ENCODE measurements at regions not wholly inside any gene's neighbourhood (a gene's known extent, or its start where the extent isn't known, plus 50 kb on each side); places are given as distances from the start of the nearest gene placed in this dataset.
A peak's percentile ranks its signal among the peaks of the same experiment; 100 is the strongest.
"Not testable (repeated sequence)": the region's sequence is repeated elsewhere in the genome, so short reads cannot be mapped to it uniquely, and the experiment has no call there.

GRCh38 chr6:2611092-2611491 is 139.6 kb downstream of the MYLK4 start:
- no peak for DNase-seq (ENCODE audit: low read depth in 2 of 2)

GRCh38 chr6:2608503-2608902 is 142.2 kb downstream of the MYLK4 start:
- DNase-seq (ENCODE audit: low read depth in 2 of 2), result no peak

- no peak for DNase-seq (ENCODE audit: low read depth in 2 of 2)
These were observed 150.4 kb downstream of the MYLK4 start for GRCh38 chr6:2600363-2600762.

DNA sequence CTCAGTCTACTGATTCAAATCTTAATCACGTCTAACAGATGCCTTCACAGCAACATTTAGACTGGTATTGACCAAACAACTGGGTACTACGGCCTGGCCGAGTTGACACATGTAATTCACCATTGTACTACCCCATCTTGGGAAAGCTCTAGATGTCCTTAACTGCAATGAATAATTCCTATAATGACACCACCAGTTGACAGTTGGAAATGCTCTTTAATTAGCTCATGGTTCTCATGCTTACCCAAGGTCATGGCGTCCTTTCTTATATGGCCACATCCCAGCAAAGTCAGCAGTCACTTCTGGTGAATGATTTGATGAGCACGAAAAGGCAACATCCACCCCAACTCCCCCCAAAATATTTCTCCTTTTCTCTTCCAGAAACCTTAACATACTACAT is 150.9 kb downstream of the MYLK4 start:
- DNase-seq (ENCODE audit: low read depth in 2 of 2), result no peak

- no peak for DNase-seq (ENCODE audit: low read depth in 2 of 2)
These were observed 151.9 kb downstream of the MYLK4 start for GRCh38 chr6:2598867-2599266.

- no peak for DNase-seq (ENCODE audit: low read depth in 2 of 2)
These were observed 152.7 kb downstream of the MYLK4 start for GRCh38 chr6:2597991-2598390.

- not testable (repeated sequence) for DNase-seq (ENCODE audit: low read depth in 2 of 2)
These were observed 153.3 kb downstream of the MYLK4 start for GRCh38 chr6:2597457-2597856.

DNA sequence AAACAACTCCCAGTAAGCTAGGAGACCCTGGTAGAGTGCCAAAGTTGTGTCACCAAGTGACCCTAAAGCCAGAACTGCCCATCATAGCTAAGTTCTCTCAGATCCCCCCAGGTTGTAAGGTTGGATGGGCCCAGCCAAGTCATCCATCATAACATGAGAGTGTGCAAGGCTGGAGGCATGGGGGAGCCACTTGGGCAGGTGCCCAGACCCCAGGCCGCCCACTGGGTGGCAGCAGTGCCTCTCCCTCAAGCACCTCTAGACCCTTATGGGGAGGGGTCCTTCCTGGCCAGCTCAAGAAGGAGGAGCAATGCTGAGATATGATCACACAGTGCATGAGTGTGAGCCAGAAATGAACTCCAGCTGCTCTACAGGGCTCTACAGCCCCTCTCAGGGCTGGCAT is 154.5 kb downstream of the MYLK4 start:
- no peak for DNase-seq (ENCODE audit: low read depth in 2 of 2)

- DNase-seq (ENCODE audit: low read depth in 2 of 2), result no peak
These were observed 155.9 kb downstream of the MYLK4 start for GRCh38 chr6:2594868-2595267.

DNA sequence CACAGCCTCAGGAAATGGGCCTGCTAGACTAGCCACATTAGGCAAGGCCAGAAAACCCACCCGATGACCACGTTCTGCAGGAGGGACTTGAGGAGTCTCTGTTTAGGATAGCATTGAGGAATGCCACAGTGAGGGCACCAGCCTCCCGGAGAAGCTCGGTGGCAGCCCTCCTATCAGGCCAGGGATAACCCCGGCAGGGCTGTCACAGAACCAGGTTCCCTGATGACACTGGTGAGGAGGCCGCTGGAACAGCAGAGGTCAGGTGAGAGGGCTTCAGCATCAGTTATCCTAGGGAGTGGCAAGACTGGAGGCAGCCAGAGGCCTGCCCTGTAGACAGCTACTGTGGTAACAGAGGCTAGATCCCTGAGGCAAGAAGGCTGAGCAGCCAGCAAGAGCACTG is 157.6 kb downstream of the MYLK4 start:
- DNase-seq (ENCODE audit: low read depth in 2 of 2), result no peak

DNA sequence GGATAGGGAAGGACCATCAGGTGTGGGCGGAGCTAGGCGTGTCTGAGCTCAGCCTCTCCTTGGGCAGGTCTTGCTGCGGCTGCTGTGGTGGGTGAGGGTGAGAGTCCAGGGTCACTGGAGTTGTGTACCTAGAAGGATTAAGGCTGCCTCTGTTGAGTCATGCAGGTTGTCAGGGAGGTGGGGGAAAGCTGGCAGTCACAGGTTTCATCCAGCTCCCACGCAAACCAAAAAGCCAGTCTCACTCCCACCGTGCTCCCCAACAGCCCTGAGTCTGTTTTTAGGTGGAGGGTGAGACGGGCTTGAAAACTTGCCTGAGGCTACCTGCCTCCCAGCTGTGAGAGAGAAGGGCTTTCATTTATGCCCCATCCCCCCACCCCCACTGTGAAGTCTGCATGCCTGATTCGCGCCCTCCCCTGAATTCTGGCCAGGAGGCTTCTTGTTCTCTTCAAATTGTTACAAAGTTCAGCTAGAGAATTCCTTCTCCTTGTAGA is 161.5 kb downstream of the MYLK4 start:
- DNase-seq (ENCODE audit: low read depth in 2 of 2), result no peak

- no peak for DNase-seq (ENCODE audit: low read depth in 2 of 2)
These were observed 167.3 kb downstream of the MYLK4 start for GRCh38 chr6:2583459-2583858.

DNA sequence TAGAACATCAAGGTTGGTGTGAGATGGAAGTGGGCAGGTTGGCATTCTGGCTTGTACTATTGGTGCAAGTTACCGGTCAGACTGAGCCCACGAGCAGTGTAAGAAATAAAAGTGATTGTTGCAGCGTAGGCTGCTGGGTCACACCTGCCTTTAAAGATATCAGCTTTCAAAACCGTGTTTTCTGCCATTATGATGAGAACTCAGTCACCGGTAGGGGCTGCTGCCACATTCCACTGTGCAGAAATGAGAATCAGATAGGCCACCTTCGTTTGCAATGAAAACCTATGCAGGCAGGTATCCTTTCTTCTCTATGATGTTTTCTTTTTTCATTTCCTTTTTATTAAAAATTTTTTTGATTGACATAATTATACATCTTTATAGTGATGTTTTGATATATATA is 168.5 kb downstream of the MYLK4 start:
- no peak for DNase-seq (ENCODE audit: low read depth in 2 of 2)

DNA sequence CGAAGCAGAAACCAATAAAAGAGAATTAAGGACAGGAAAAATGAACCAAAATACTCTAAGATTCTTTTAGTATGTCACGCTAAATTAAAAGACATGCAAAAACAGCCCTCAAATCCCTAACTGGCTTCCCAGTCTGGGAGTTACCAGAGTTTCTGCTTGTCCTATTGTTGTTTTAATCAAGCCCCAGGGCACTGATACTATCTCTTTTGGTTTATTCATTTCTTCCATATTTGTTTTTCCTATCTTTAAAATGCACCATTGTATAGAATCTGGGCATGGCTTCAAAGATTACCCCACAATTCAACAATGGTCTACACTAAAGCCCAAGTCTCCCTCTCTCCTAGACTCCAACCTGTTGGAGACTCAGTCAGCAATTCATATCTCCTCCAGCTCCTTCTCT is 169.1 kb downstream of the MYLK4 start:
- no peak for DNase-seq (ENCODE audit: low read depth in 2 of 2)

DNA sequence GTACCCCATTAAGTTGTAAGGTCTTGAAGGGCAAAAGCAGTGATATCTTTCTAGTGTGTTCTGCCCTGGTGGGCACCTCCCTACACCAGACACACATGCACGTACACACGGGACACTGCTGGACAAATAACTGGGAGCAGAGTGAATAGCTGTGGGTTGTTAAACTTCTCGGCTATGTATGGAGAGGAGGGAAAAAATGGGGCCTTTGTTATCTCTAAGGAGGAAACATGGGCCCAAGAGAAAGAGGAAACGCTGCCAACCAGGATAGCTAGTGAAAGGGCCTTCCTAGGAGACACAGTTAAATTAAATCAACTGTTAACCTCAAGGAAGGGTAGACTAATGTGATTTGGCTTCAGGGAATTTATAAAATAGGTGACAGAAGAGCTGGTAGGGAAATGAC is 169.7 kb downstream of the MYLK4 start:
- no peak for DNase-seq (ENCODE audit: low read depth in 2 of 2)

DNA sequence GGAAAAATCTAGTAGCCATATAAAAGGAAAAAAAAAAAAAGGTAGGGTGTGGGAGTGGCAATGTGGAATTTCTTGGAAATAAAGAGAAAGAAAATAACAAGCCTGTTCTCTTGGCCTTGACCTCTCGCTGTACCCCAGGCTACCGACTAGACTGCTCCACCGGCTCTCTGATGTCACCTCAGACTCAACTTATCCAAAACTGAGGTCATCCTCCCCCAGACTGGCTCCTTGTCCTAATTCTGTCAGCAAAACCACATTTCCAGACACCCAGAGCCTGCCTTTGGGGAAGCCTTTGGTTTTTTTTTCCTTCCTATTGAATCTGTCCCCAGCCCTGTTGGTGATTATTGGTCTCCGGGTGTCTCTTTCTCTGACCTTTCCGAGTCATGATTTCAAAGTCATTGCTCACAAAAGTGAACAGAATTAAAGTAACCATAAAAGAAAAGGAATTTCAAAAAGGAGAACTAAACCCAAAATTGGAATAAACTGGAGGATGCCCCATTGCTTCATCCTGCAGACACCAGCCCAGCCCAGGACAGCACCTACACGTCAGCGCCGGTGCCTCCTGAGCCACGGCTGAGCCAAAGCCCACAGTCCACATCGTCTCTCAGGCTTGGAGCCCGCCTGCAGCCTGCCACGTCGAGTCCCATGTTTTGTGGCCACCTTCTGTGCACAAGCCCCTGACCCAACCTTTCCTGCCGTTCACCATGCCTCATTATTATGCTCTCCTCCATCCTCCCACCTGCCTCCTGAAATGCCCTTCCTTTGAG is 170.7 kb downstream of the MYLK4 start:
- no peak for DNase-seq (ENCODE audit: low read depth in 2 of 2)

GRCh38 chr6:2579241-2579761 is 171.4 kb downstream of the MYLK4 start:
- no peak for DNase-seq (ENCODE audit: low read depth in 2 of 2)

DNA sequence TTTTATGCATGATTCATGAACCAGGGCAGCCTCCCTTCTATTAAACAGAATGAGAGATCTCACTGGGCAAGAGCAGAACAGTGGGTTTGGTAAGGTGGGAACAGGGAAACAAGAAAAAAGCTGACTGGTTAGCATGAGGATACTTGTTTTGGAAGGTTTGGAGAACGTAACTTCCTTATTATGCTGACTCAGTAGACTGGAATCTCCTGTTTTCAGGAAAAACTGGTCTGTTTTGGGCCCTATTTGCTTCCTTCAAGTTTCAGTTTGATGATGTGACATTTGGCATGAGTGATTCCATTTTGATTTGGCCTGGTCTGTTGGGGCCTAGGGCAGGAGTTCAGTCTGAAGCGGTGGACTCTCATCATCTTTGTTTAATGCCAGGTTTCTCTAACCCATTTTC is 172.0 kb downstream of the MYLK4 start:
- peak in 1 of 2 experiments; percentile 4 for DNase-seq (ENCODE audit: low read depth in 2 of 2)

- no peak for DNase-seq (ENCODE audit: low read depth in 2 of 2)
These were observed 174.2 kb downstream of the MYLK4 start for GRCh38 chr6:2576499-2576898.

DNA sequence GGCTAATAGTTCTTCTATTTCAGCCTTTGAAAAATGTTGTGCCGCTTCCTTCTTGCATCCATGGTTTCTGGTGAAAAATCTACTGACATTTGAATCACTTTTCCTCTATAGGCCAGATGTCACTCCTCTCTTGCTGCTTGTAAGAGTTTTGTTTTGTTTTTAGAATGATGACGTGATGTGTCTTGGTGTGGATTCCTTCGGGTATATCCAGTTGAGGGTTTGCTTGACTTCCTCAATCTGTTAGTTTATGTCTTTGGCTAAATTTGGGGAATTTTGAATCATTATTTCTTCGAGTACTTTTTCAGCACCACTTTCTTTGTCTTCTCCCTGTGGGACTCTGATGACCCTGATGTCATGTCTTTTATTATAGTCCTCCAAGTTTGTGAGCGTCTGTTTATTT is 175.5 kb downstream of the MYLK4 start:
- DNase-seq (ENCODE audit: low read depth in 2 of 2), result no peak

- not testable (repeated sequence) for DNase-seq (ENCODE audit: low read depth in 2 of 2)
These were observed 181.3 kb downstream of the MYLK4 start for GRCh38 chr6:2569420-2569819.

DNA sequence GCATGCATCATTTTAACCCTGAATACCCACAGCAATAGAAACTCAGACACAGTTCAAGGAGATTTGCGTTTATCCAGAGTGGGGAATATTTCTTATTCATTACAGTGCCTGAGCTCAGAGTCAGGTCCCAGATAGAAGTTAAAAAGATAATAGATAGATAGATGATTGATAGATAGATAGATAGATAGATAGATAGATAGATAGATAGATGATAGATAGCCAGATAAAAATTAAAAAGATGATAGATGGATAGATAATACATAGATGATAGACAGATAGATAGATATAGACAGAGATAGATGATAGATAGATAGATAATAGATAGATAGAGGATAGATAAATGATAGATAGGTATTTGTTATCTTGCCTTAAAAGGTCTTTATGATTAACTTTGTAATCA is 184.7 kb downstream of the MYLK4 start:
- no peak for DNase-seq (ENCODE audit: low read depth in 2 of 2)

DNA sequence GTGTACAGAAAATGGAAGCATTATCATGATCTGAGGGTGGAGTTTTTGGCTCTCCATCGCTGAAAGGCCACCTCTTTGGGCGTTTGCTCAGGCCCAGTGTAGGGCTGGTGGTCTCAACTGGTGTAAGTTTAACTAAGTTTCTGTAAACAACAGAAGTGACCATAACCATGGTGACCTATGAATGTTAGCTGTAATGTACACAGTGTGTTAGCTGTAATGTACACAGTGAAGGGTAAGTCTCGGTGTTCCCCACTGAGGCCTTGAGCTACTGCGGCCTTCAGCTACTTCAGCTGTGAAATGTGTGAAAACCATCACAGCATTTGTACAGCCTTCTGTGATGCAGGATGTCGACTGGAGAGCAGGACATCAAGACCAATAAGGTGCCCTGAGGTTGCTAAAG is 185.2 kb downstream of the MYLK4 start:
- DNase-seq (ENCODE audit: low read depth in 2 of 2), result no peak

GRCh38 chr6:2563635-2564034 is 187.1 kb downstream of the MYLK4 start:
- DNase-seq (ENCODE audit: low read depth in 2 of 2), result no peak
